NCI-H187 (cell line): ENCODE measurements at regions not wholly inside any gene's neighbourhood (a gene's known extent, or its start where the extent isn't known, plus 50 kb on each side); places are given as distances from the start of the nearest gene placed in this dataset.
"Not testable (repeated sequence)": the region's sequence is repeated elsewhere in the genome, so short reads cannot be mapped to it uniquely, and the experiment has no call there.

Experiments used
- DNase-seq, 2 experiments: peaks; one replicate each; lab custom pipeline; 2025; lab: John Stamatoyannopoulos, UW

DNA sequence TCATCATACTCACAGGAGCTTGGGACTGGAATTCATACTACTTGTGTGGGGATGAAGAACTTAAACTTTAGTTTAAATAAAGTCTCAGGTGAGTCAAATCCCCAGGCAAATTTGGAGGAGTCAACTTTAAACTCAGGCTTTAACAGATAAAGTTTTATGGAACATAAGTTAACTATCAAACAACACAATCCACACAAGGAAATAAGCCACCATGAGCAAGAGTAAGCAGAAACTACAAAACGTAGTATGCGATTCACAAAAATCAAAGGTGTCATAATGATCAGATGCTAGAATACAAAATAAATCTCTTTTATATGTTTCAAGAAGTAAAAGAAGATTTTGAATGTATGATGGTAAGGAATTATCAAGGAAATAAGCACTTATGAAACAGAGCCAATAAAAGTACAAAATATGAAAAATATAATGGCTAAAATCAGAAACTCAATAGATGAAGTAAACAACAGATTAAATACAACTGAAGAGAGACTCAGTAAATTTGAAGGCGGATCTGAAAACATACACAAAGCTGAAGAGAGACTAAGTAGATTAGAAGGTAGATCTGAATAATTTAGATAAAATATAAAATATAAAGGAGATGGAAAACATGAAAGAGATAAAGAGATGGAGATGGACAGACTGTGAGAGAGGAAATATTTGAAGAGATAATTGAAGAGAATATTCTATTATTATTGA lies 97.5 kb upstream of the TWIST2 start:
- no peak for DNase-seq

DNA sequence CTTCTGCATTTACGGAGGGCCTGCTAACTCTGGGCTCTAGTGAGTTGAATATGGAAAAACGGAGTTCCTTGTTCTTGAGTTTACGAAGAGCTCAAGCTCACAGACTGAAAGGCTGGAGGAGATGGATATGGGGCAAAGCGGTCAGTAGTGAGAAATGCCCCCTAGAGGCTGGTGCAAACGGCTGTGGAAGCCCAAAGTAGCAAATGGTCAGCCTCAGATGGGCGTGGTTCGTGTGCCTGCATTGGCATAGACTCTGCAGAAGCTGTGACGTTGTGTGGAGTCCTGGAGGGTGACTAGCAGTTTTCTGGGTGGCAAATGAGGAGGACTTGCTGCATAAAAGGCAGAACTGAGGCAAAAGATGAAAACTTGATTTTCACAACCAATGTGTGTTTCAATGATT lies 93.6 kb upstream of the TWIST2 start:
- DNase-seq: no peak

DNA sequence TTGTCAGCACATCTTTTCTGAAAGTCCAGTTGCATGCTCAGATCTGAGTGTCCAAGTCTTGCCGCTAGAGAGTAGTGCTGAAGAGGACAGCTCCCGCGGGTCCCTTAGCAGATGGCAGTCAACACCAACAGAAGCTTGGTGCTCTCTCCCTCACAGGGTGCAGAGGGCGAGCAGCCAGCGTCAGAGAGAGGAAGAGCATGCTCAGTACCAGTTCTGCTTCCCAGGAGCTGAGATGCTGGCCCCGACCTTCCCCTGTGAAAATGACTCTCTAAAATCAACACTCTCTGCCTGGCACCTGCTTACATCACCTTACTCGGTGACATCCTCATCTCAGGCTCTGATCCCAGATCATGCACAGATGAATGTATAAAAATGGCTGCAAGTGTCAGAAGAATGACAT lies 86.0 kb upstream of the TWIST2 start:
- DNase-seq: no peak

DNA sequence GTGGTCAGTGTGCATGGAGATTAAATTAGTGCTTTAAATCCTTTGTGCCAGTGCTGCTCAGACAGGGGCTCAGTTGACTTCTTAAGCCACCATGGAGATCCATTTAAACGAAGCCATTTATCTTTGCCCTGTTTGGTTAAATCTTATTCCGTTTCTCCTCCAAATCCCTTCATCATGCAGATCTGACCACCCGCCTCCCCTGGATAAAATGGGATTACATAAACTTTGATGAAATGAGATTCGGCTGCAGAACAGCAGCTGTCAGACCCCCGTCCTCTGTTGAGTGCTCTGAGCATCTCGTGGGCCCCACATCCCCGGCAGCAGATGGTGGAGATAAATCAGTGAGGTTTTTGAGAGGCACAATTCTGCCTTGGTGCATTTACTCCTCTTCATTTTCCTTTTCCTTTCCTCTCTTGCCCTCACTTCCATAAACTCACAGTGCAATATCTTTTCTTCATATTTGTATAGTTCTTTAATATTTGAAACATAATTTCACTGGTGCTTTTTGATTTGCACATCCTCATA lies 84.4 kb upstream of the TWIST2 start:
- no peak for DNase-seq

DNA sequence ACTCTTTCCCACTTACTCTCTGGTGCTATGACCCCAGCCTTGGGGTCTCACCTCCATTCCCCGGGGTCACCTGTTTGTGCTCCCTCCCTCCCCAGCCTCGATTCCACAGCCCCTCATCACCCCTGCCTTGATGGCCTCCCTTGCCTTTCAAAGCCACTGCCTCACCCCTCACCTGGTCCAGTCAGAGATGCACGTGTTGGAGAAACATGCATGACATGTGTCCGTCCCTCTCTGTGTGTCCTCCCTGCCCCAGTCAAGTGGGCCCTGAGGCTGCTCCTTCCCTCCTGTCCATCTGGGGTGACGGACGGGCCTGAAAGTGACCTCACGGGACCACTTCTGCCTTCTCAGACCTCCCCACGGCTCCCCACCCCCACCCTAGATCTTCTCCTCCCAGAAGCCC lies 82.3 kb upstream of the TWIST2 start:
- DNase-seq: no peak

DNA sequence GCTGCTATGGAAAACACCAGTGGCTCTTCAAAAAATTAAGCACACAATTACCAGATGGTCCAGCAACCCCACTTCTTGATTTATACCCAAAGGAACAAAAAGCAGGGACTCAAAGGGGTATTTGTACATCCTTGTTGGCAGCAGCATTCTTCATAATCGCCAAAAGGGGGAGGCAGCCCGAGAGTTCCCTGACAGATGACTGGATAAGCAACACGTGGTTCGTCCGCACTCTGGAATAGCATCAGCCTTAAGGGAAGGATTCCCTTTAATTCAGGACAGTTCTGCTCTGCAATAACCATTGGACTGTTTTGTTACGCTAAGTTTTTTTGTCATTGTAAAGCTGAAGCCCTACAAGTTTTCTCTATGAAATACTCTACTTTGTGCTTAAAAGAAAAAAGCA lies 76.7 kb upstream of the TWIST2 start:
- no peak for DNase-seq

DNA sequence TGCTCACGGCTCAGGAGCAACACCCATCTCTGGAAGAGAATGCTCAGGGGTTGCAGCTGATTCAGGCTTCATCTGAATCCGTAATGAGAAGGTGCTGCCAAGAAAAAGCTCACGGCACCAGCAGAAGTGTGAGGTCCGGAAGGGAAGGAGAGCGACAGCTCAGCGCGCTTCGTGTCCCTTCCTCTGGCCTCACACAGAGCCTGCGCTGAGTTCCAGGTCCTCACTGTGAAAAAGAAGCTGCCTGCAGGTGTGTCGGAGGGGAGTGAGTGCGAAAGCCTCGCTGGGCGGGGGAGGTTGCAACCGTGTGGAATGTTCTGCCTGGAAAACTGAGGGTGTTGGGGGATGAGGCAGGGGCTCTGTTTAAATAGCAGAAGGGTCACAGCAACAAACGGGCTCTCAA lies 76.2 kb upstream of the TWIST2 start:
- DNase-seq: no peak

DNA sequence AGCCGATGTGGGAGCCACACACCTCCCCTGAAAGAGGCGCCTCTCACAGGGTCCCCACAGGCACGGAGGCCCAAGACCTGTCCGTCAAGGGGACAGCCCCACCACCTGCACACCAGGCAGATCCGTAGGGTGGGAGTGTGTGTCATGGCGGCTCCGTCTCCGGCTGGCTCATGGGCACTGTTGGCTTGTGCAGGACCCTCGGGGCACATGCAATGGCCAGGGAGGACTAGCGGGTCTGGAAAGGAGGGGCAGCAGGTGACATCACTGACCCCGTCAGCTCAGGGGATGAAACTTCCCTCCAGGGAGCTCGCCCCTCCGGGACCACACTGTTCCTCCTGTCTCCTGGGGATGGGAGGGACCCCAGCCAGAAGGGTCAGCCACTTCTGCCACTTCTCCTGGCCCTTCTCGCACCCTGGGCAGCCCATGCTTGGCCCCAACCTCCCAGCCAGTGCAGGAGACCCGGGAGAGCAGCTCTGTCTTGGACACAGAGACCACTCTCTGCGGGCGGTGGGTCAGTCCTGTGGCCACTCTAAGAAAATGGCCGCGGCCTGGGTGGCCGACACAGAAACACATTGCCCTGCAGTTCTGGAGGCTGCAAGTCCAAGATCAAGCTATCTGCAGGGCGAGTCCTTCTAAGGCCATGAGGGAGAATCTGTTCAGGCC lies 75.1 kb upstream of the TWIST2 start:
- DNase-seq: no peak

DNA sequence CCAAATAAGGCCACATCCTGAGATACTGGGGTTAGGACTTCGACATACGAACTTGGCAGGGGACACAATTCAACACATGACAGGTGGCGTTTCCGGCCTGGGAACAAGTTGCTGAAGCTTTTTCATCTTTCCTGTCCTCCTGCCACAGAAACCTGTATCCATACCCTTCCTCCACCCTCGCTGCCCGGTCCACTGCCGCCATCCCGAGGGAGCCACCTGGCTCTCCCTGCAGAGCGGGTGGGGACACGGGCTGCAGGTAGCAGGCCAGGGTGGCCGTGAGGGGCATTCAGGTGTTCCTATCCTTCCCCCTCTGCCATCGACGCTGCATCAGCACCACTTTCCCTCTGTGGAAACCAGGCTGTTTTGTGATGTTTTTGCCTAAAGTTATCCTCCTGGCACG lies 74.4 kb upstream of the TWIST2 start:
- DNase-seq: no peak

DNA sequence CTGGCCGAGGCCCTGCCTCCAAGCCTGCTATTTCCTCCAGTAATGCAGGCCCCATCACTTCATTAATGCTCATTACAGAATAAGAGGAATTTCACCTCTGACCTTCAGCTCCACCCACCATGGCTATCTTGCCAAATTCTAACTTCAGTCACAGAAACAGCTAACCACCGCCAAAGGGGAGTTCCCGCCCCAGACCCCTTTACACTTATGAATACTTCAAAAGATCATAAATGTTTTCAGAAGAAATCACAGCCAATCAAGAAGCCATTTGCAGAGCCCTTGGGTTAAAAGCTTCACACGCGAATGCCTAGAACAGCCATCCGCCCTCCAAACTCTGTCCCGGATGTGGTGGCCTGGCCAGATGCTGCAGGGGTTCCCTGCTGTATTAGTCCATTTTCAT lies 73.8 kb upstream of the TWIST2 start:
- DNase-seq: no peak

DNA sequence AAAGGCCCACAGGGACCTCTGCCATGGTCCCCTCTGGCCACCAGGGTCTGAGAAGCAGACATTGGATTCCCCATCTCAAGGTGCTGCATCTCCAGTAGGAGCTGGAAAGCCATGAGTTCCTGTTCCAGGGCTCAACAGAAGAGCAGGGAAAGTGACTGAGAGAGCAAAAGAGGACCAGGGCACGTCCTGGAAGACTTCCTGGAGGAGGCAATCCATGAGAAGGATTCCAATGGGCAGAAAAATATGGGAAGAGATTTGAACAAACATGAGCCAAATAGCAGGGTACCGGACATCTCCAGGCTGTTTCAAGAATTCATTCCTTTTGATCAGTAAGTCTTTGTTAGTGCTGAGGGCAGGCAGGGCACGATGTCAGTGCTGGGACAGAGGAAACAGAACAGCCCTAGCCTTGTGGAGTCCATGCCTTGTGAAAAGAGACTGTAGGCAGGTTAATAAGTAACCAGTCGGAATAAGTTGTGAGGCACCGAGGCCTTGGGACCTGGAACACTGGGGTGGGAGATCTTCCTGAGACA lies 72.8 kb upstream of the TWIST2 start:
- no peak for DNase-seq

DNA sequence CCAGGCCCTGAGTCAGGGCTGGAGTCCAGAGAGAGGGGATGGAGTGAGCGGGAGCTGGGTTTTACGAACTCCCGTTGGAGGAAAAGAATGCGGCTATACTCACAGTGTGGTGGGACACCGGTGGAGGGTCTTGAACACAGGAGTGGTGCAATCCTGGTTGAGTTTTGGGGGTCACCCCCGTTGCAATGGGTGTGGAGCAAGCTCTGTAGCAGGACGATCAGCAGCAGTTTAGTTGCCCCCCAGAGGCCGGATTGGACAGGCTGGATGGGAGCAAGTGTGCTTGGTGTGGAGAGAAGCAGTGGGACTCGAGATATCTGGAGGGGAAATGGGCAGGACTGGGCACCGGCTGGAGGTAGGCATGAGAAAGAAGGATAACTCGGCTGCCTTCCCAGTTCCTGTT lies 72.3 kb upstream of the TWIST2 start:
- DNase-seq: no peak

DNA sequence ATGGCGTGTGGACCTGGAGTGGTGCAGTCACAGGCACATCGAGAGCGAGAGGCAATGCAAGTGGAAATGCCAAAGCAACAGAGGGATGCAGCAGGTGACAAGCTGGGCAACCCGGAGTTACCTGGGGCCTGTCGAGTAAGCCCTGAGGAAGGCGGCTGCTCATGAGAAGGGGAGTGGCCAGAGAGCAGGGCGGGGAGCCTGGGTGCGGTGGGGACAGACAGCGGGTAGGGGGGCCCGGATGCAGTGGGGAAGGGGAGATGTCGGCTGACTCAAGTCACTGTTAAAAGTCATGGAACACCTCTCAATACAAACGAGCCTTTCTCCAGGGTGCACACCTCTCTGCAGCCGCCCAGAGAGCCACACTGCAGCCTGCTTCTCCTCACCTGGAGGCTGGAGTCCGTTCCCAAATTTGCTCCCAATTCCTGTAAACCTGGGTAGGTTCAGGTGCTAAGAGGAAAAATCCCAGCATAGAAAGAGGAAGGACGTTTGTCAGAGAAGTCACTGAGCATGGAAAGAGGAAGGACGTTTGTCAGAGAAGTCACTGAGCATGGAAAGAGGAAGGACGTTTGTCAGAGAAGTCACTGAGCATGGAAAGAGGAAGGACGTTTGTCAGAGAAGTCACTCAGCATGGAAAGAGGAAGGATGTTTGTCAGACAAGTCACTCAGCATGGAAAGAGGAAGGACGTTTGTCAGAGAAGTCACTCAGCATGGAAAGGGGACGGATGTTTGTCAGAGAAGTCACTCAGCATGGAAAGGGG lies 71.7 kb upstream of the TWIST2 start:
- DNase-seq: no peak

DNA sequence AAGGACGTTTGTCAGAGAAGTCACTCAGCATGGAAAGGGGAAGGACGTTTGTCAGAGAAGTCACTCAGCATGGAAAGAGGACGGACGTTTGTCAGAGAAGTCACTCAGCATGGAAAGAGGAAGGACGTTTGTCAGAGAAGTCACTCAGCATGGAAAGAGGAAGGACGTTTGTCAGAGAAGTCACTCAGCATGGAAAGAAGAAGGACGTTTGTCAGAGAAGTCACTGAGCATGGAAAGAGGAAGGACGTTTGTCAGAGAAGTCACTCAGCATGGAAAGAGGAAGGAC lies 71.2 kb upstream of the TWIST2 start:
- DNase-seq: not testable (repeated sequence)

DNA sequence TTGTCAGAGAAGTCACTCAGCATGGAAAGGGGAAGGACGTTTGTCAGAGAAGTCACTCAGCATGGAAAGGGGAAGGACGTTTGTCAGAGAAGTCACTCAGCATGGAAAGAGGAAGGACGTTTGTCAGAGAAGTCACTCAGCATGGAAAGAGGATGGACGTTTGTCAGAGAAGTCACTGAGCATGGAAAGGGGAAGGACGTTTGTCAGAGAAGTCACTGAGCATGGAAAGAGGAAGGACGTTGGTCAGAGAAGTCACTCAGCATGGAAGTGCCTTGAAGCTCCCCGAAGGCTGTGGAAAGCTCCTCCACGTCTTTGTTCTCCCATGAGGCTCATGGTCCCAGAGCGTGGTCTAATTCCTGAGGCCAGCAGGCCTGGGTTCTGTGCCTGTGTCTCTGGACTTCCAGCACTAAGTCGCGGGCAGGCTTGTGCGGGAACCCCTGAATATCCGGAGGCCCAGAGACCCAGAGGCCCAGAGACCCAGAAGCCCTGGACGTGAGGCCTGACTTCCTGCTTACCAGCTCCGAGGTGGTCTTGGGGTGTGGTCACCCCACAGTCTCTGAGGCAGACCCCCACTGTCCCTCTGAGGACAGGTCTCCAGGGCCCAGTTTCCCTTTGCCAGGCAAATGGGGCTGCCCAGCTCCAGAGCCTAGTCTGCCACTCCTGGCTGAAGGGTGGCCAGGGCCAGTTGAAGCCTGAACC lies 70.4 kb upstream of the TWIST2 start:
- no peak for DNase-seq

DNA sequence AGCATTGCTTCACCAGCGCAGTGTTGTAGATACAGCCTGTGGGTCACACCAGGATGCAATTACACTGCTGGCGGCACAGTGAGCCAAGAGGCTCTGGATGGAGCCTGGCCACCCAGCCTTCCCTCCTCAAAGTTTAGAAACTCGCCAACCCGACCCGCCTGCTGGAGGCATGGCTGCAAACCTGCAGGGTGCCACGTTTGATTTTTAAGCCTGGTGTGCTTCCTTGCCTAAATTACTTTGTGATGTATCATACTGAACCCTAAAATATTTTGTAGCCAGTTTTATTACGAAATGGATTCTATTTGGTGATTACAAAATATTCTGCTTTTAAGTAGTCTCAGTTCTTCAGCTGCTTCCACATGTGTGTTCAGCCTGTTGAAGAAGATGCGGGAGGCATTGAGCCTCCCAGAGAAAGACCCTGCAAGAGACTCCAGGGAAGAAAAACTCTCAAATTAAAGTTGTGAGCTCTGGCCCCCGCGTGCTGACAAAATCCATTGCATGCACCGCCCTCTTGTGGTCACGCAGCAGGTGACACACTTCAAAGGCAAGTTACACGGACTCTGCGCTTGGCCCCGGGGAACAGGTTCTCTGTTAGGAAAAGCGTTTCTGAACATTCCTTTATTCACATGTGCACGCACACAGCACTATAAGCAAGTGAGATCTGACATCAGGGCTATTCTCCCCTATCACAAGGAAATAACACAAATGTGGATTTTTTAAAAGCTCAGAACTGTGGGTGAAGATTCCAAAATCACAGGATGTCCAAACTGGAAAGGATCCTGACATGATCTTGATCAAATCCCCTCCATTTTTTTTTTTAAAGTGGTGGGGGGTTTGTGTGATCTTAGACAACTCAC lies 63.0 kb upstream of the TWIST2 start:
- no peak for DNase-seq

DNA sequence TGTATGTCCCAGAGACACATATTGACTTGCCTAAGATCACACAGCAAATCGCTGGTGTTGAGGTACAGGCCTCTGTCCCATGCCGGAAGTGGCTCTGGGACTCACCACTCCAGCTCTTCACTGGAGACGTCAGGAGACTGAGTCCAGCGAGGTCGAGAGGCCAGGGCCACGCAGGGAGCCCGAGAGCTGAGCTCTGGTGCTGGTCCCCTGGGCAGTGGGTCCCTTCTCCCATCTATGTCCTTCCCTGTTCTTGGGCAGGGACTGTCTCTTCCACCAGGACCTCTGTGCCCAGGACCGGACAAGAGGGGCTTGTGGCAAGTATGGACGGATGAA lies 62.4 kb upstream of the TWIST2 start:
- DNase-seq: no peak

DNA sequence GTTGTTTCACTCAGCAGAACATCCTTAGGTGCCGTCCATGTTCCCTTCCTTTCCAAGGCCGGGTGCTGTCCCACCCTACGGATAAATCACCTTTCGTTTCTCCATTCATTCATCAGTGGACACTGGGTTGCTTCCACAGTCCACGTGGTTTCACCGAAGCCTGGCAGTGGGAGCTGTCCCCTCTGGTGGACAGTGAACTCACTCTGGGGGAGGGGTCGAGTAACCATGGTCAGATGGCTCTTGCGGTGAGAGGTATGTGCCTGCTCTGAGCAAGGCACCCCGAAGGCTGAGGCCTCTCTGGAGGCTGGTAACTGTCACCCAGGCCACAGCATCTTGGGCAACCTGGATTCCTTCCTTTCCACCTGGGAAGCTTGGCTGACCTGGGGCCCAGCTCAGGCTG lies 61.5 kb upstream of the TWIST2 start:
- DNase-seq: no peak

DNA sequence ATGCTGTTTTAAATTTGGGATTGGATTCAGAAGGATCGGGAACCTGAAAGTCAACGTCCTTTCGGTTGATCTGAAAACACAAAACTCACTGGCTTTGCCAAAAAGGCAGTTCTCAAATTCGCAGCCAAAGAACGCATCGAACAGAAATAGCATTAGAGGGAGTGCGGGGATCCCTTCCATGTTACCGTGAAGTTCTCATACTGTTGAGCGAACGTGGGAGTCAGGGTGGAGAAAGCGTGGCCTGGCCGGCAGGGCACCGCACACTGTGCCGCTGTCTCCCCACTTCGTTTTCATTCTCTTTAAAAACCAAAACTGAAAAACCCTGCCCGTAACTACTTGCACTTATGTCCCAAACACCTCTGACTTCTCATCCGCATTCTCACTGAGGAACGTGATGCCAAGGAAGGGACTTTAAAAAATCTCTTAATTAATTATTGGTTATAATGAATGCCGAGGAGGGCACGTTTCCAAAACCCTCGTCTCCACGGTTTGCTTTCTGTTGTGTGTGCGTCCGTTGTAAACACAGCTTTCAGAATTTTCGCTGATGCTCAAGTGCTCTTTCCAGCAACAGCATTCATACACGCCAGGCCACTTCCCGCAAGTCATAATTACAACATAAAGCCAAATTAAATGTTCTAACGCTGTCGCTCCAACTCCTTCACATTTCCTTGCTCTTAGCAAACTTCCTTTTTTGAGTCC lies 60.9 kb upstream of the TWIST2 start:
- no peak for DNase-seq

DNA sequence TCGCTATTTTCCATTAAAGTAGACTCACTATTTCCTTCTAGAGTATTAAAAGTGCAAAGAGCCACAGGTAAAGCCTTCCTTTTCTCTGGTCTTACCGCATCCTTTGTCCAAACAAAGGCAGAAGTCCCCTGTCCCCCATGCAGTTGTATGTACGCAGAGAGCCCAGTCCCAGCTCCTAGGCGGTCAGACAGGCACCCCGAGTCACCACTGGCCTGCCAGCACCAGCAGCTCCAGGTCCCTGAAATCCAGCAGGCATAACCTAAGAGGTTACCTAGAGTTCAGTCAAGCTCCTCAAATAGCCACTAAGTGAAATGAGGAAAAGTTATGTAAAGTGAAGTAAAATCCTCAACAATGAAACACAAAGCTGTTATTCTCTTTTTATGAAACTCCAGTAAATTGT lies 60.4 kb upstream of the TWIST2 start:
- DNase-seq: no peak

DNA sequence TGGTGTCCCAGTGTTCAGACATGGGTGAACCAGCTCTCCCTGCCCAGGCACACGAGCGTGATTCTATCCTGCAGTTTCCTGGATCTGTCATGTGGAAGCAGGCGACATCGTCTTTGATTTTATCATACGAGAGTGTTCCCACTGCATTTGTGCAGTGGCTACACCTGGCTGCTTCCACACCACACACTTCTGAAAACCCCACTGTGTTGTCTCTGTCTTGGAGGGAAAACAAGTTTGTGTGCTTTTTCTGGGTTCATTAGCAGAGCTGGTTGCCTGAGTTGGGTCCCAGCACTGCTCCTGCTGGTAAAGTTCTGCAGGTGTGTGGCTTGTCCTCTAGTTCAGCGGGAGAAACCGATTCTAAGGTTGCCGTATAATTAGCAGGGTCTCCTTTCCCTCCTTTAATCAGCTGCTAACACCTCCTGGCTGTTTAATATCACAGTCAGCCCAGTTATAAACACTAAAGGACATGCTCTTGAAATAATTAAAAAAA lies 58.5 kb upstream of the TWIST2 start:
- no peak for DNase-seq
